ENCODE measurements at regions not wholly inside any gene's neighbourhood (a gene's known extent, or its start where the extent isn't known, plus 50 kb on each side); places are given as distances from the start of the nearest gene placed in this dataset.

DNA sequence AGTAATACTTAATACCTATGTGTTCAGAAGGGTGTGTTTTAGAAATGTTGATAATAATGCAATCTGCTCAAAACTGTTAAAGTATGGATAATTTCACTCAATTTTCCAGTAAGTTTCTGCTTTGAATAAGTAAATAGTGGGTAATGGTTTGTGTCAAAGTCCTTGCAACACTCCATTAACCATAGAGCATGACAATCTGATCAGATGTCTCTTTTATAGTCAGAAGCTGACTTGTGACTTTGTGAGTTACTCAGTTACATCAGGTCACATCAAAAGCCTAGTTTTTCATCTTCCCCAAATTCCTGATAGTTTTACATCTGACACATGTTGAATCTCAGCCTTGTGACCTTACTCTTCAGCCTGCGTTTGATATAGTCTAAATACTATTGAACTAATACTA is 338.0 kb downstream of the EFNB2 start:
- ChIA-PET POLR2A (no interaction called here), CTCF (no interaction called here)
- no peak for DNase-seq (ENCODE audit: extremely low spot score)
- no peak for TF ChIP-seq CTCF (IDR thresholded peaks at IDR 0.05; ENCODE audit: control extremely low read depth, extremely low read depth, low read depth, missing control alignments)

DNA sequence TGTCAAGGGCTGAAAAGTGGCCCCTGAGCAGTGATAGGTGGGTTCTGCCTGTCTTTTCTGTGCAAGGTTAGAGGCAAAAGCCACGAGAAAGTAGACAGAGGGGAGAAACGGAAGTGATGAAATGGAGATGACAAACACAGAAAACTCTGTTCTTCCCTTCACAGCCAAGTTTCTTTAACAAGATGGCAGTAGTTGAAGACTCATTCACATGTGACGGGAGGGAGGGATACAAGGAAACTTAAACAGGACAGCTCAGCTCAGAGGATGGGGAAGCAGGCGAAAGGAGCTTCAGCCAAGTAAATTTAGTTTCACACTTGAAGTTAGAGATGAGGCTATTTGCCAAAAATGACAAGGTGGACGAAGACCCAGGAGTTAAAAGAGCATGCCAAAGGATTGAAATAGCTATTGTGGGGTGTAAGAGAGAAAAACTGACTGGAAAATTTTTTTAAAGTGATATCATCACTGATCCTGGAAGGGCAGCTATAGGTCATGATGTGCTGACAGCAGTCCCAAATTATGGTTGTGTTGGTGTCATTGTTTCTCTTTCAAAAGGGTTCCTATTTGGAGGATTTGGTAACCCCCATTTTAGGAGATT is 347.9 kb downstream of the EFNB2 start:
- no peak for TF ChIP-seq CTCF (IDR thresholded peaks at IDR 0.05; ENCODE audit: control extremely low read depth, extremely low read depth, low read depth, missing control alignments)
- DNase-seq (ENCODE audit: extremely low spot score), result no peak
- POLR2A ChIA-PET, result no interaction called here
- CTCF ChIA-PET, result interaction anchor here (1.2 kb wide), 1 partner anchor 20 kb away, joined by 3 read pairs; no protein-coding TSS in a partner anchor

DNA sequence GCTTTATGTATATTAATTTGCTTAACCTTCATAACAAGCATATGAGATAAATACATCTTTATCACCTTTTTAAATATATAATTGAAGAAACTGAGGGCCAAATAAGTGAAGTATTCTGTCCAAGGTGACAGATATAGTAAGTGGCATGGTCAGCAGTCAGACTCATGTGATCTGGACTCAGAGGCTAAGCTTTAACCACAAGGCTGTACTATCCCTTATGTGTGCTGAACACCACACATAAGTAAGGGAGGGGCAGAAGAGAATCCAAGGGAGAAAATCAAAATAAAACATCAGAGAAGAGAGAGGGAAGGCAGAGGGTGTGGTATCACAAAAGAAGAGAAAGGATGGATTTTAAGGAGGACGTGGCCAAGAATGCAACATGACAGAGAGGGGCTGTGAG is 348.4 kb downstream of the EFNB2 start:
- ChIA-PET POLR2A (no interaction called here), CTCF (no interaction called here)
- TF ChIP-seq CTCF (IDR thresholded peaks at IDR 0.05; ENCODE audit: control extremely low read depth, extremely low read depth, low read depth, missing control alignments), result no peak
- no peak for DNase-seq (ENCODE audit: extremely low spot score)

DNA sequence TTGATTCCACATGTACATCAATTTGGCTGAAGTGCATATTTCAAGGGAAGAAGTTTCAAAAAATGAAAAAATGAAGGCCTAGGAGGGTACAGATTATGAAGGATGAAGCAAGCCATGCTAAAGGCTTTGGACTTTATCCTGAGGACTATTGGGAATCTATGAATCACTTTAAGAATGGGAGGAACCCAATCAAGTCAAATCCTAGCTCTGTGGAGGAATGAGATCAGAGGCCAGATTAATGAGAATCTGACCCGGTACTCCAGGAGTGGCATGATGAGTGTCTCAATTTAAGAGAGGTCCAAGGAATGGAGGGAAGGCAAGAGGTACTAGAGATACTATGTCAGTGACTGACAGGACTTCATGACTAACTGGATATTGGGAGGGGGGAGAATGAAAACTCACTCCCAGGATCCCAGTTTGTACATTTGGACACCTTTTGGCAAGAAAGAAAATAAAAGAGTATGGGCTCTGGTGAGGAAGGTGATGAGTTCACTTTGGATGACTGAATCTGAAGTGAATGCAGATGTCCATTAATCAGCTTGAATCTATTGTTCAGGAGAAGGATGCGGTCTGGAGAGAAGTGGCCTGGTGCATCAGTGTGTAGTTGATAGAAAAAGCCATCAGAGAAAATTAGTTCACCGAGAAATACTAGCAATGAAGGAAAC is 349.0 kb downstream of the EFNB2 start:
- no peak for DNase-seq (ENCODE audit: extremely low spot score)
- TF ChIP-seq CTCF (IDR thresholded peaks at IDR 0.05; ENCODE audit: control extremely low read depth, extremely low read depth, low read depth, missing control alignments), result no peak
- CTCF ChIA-PET, result no interaction called here
- POLR2A ChIA-PET, result no interaction called here

- CTCF ChIA-PET, result no interaction called here
- no peak for TF ChIP-seq CTCF (IDR thresholded peaks at IDR 0.05; ENCODE audit: control extremely low read depth, extremely low read depth, low read depth, missing control alignments)
- POLR2A ChIA-PET, result no interaction called here
- DNase-seq (ENCODE audit: extremely low spot score), result no peak
Observed at GRCh38 chr13:106184790-106185189, 350.7 kb downstream of the EFNB2 start.

- no peak for DNase-seq (ENCODE audit: extremely low spot score)
- POLR2A ChIA-PET, result no interaction called here
- CTCF ChIA-PET, result no interaction called here
Observed at GRCh38 chr13:106183410-106184065, 351.9 kb downstream of the EFNB2 start.

More at GRCh38 chr13:106183410-106184065, 351.9 kb downstream of the EFNB2 start:
- TF ChIP-seq CTCF (IDR thresholded peaks at IDR 0.05; ENCODE audit: control extremely low read depth, extremely low read depth, low read depth, missing control alignments), result no peak
